Femur (tissue), 1 donor: ENCODE measurements at regions not wholly inside any gene's neighbourhood (a gene's known extent, or its start where the extent isn't known, plus 50 kb on each side); places are given as distances from the start of the nearest gene placed in this dataset.
"Not testable (repeated sequence)": the region's sequence is repeated elsewhere in the genome, so short reads cannot be mapped to it uniquely, and the experiment has no call there.

ENCODE experiments used
- DNase-seq: peaks from one replicate; pipeline ENCODE4 v3.0.0-alpha.2; 2017

GRCh38 chr2:210963386-210963785 is 407.0 kb downstream of the CPS1 start:
- no peak for DNase-seq

GRCh38 chr2:210964141-210964764 is 407.9 kb downstream of the CPS1 start:
- DNase-seq: no peak

GRCh38 chr2:210965472-210965871 is 409.1 kb downstream of the CPS1 start:
- no peak for DNase-seq

- no peak for DNase-seq
Measured at GRCh38 chr2:210966330-210966729, 409.9 kb downstream of the CPS1 start.

- no peak for DNase-seq
Measured at GRCh38 chr2:210971431-210971830, 415.0 kb downstream of the CPS1 start.

- not testable (repeated sequence) for DNase-seq
Measured at GRCh38 chr2:210986806-210987205, 430.4 kb downstream of the CPS1 start.

GRCh38 chr2:210991107-210991506 is 434.7 kb downstream of the CPS1 start:
- DNase-seq: no peak

- DNase-seq: no peak
Measured at GRCh38 chr2:210994104-210994503, 437.7 kb downstream of the CPS1 start.

- DNase-seq: no peak
Measured at GRCh38 chr2:210997373-210997772, 441.0 kb downstream of the CPS1 start.

GRCh38 chr2:210998334-210998733 is 441.9 kb downstream of the CPS1 start:
- DNase-seq: no peak

GRCh38 chr2:211014376-211014775 is 458.0 kb downstream of the CPS1 start:
- no peak for DNase-seq

- no peak for DNase-seq
Measured at GRCh38 chr2:211014906-211015305, 458.5 kb downstream of the CPS1 start.

GRCh38 chr2:211025089-211025488 is 468.7 kb downstream of the CPS1 start:
- DNase-seq: not testable (repeated sequence)

GRCh38 chr2:211026109-211026508 is 469.7 kb downstream of the CPS1 start:
- DNase-seq: no peak

GRCh38 chr2:211027976-211028375 is 471.6 kb downstream of the CPS1 start:
- no peak for DNase-seq

- DNase-seq: no peak
Measured at GRCh38 chr2:211033765-211034164, 477.4 kb downstream of the CPS1 start.

GRCh38 chr2:211035548-211036185 is 479.3 kb downstream of the CPS1 start:
- no peak for DNase-seq

- no peak for DNase-seq
Measured at GRCh38 chr2:211045025-211045424, 488.6 kb downstream of the CPS1 start.

- no peak for DNase-seq
Measured at GRCh38 chr2:211049321-211050018, 493.1 kb downstream of the CPS1 start.

GRCh38 chr2:211055438-211055837 is 499.0 kb downstream of the CPS1 start:
- DNase-seq: no peak

- DNase-seq: no peak
Measured at GRCh38 chr2:211061612-211062296, 505.4 kb downstream of the CPS1 start.

GRCh38 chr2:211062297-211062612 is 505.9 kb downstream of the CPS1 start:
- DNase-seq: no peak

- no peak for DNase-seq
Measured at GRCh38 chr2:211067029-211067428, 510.6 kb downstream of the CPS1 start.
